Esophagus mucosa (tissue), 1 donor: ENCODE measurements at regions not wholly inside any gene's neighbourhood (a gene's known extent, or its start where the extent isn't known, plus 50 kb on each side); places are given as distances from the start of the nearest gene placed in this dataset.

Experiments
- ATAC-seq: fragments of 200-7000 bp; cut with Tn5 transposase; one replicate; pipeline ENCODE4 v1.9.1; 2020
- donor health status: DM: yes; HTN: yes; CAD: no.

DNA sequence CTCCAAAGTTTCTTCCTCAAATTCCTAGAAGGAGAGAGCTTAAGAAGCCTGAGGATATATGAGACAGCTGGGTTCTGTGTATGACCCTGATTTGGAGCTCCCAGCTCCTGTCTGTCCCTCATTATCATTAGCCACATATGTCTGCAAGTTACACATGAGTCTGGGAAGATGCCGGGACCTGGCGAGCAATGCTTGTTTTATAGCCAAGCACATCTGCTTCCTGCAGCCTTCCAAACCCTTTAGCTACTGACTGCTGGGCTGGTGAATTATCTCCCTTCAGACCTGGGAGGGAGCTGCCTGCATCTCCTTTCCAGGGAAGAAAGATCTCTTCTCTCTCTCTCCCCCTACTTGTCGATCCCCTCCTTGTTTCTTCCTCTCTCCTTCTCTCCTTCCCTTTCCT lies 556.7 kb upstream of the BOD1L1 start:
- ATAC-seq: no peak

GRCh38 chr4:14184767-14185166 lies 557.2 kb upstream of the BOD1L1 start:
- ATAC-seq: no peak

- no peak for ATAC-seq
Measured at GRCh38 chr4:14188214-14188613, 560.7 kb upstream of the BOD1L1 start.

DNA sequence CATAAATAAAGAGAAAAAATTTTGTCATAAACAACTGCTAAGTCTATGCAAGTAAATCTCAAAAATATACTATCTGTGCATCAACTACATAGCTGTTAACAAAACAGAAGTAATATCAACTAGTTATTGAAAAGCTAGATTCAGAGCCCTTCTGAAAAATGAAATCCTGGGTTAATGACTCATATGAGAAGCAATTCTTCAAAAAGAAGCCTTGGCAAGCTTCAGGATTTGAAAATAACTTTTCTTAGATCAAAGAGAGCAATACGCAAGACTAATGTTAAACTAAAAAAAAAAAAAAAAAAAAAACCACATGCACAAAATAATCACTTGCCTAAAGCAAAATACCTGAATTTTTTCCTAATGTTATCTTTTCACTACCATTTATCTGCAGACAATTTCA lies 566.1 kb upstream of the BOD1L1 start:
- ATAC-seq: no peak

DNA sequence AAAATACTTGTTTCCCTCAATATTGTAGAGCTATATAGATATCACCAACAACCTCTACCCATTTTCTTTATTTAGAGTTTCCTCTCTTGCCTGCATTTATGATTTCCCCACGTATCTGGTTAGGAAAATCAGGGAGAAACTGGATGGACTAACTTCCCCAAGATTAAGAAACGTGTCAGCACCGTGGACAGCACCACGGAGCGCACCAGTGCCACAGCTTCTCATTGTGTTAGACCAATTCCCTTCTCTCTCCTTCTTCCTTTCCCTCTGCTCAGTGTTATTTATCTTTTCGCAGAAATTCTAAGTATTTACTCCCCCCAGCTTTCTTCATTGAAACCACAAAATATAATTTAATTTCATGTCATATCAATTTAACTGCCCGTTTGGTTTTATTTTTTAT lies 568.6 kb upstream of the BOD1L1 start:
- ATAC-seq: peak; percentile 49

DNA sequence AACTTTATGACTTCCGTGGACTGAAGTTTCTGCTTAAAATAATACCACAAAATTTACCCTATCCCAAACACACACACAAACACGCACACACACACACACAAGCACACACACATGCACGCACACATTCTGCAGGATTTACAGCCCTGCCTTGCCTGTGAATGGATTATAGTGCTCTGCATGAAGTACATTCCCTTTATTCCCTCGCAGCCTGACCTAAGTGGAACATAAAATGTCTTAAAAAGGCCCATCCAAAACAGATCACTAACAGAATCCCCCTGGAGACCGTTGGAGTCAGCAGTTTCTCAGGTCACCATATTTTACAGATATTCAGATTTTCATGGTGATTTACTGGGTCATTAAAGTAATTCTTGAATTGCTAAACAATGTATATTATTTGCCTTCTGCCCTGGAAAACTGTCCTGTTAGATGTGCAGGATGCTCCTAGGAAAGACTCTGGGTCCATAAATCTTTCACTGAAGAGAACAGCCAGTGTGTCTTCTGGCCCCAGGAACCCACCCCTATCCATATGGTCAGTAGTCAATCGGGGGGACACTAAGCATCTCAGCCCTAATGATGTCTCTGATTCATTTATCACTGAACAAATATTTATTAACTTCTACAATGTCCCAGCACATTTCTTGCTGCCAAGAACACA lies 587.7 kb upstream of the BOD1L1 start:
- ATAC-seq: no peak

DNA sequence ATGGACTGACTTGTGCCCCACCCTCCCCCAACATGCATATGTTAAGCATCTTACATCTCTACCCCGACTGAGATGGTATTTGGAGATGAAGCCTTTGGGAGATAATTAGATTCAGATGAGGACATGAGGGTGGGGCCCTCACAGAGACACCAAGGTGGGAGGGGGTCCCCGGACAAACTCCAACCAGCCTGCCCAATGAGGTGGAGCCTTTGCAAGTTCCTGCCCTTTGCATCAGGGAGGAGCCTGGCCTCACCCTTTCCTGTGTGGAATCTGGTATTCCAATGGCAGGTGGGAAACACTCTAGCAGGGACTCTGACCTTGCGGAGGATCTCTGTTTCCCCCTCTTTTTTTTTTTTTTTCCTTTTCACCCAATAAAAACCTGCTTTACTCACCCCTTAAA lies 589.9 kb upstream of the BOD1L1 start:
- no peak for ATAC-seq

DNA sequence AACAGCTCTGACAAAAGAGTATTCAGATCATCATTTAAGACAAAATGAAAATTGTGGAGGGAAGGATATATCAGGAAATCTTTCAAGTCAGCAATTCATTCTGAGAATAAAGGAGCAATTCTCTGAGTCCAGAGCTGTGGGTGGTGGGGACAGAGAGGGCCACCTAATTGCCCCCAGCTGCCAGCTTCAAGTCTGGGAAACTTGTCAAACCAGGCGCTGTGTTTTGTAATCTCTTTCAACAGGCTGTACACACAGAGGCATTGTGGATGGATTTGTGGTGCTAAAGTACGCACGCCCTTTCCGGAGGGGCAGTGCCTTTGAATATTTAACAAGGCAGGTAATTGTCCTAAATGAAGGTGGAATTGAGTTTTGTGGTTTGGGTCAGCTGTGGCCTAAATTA lies 591.1 kb upstream of the BOD1L1 start:
- no peak for ATAC-seq

GRCh38 chr4:14221176-14221575 lies 593.7 kb upstream of the BOD1L1 start:
- ATAC-seq: no peak

- no peak for ATAC-seq
Measured at GRCh38 chr4:14222377-14223029, 595.0 kb upstream of the BOD1L1 start.

DNA sequence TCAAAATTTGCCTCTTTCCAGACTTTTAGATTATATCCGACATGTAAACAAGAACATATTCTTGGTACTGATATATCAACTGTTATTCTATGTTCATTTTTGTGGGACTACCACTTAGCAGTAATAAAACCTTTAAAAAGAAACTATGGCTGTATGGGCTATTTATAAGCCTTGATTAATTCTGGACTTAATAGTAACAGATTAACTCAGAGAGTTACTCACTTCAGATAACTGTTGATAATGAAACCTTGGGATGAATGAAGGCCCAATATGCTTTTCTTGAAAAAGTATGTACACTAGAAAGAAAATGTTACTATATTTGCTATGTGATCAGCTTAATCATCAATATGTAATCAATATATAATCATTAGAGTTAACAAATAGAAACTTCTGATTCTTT lies 595.9 kb upstream of the BOD1L1 start:
- ATAC-seq: no peak

DNA sequence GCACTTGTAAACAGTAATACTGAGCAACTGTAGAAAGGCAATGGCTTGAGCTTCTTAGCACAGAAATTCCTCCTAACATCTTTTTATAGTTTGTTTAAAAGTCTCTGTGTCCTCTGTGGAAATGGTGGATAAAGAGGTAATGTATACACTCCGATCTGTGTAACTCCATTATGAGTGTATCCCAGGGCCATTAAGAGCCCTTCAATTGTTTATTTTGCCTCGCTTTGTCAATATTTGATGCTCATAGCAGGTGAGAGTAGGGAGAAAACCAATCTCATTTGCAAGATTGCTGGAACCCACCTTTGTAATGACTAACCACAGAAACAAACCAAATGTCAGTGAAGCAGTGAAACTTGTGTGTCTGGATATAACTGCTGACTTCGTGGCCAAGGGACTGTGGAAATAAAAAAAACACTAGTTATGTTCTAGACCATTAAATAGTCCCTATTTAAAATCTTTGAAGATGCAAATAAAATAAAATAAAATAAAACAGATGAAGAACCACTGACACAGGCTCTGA lies 598.2 kb upstream of the BOD1L1 start:
- no peak for ATAC-seq

DNA sequence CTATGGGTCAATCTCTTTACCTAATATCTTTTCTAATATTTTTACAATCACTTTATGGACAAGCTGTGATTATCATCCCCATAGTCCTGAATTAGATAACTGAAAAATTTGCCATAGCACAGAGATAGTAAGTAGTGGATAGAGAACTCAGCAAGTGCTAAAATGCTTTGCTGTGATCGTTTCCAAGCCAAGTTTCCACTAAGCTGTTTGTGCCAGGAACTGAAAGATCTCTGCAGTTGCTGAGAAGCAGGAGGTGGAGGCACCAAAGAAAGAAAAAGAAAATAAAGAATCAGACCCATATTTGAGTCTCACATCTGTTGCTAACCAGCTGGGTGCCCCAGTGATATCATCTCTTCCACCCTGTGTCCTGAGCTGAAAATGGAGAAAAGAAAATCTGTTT lies 605.6 kb upstream of the BOD1L1 start:
- no peak for ATAC-seq

DNA sequence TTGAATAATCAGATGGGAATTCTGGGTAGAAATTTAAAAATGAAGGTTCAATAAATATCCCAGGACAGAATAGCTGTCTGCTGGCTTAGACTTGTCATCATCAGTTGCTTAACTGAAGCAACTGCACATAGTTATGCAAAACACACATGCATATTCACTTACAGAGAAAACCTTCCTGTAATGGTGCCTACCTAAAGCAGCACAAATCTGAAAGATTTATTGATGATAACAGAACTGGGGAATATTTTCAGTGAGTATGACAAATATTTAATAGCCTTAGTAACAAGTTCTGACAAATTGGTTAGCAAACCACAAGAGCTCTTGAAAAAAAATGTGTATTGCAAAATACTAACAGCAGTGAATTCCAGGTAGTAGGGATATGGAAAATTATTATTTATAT lies 606.8 kb upstream of the BOD1L1 start:
- no peak for ATAC-seq

- no peak for ATAC-seq
Measured at GRCh38 chr4:14236359-14236758, 608.8 kb upstream of the BOD1L1 start.

GRCh38 chr4:14237911-14238310 lies 610.4 kb upstream of the BOD1L1 start:
- no peak for ATAC-seq

- no peak for ATAC-seq
Measured at GRCh38 chr4:14241574-14241973, 614.0 kb upstream of the BOD1L1 start.

GRCh38 chr4:14247767-14248166 lies 620.2 kb upstream of the BOD1L1 start:
- no peak for ATAC-seq

DNA sequence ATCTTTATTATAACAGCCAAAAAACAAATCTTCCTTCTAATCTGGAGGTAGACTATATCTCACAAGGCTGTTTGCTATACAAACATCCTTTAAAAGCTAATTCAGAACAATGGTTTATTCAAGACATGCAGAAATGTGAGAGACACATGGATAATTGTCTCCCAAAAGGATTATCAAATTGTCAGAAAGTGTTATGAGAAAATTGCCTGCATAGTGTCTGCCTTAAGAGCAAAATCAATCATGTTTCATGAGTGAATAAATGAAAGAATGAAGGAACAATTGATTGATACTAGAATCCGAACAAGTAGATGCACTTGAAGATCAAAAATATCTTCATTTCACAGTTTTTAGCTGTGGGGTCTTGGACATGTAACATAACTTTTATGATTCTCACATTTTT lies 621.7 kb upstream of the BOD1L1 start:
- ATAC-seq: no peak

- ATAC-seq: peak; percentile 66
Measured at GRCh38 chr4:14254252-14254651, 626.7 kb upstream of the BOD1L1 start.

DNA sequence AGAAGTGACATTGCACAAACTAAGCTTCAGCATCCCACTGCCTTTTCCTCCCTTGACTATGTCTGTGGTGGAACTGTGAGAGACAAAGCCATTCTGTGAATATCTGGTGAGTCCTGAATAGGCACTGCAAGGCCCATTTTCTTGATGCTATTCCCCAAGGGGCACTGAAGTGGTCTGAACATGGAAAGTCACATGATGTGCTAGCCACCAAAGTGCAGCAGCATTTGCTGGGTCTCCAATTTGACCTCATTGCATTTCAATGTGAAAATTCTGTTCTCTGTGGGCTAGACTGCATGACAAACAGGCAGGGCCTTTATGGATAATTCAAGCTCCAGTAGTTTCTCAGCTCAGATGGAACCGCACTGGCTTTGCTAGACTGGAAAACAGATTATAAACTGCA lies 627.4 kb upstream of the BOD1L1 start:
- ATAC-seq: no peak

DNA sequence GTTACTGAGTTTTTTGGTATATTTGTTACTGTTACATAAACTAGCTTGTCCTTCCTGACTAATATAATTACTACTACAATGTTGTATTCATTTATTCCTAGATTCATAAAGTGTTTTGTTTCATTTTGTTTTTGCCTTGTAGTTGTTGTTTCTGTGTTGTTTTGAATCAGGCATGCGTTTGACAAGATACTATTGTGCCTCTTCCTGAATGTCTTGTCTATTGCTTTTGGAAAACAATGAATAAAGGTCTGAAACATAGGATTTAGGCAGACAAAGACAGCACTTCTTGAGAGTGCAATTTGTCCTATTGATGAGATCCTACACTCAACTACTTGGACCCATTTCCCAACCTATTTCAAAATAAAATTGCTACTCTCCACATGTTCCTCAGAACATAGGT lies 630.4 kb upstream of the BOD1L1 start:
- no peak for ATAC-seq

DNA sequence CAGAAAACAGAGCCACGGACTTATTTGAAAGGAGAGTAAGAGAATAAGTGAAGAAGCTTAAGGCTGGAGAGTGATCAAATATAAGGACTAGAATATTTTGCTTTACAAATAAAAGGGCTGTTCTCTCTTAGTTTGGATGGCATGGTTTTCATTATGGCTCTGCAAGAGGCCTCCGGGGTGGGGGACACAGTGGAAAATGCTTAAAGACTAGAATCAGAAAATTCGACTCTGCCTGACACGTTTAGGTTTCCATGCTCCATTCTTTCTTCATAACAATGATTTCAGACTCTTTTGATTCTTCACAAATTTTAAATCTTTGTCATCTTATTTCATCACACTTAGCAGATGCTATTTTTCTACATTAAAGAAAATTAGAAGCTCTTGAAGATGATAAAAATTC lies 632.4 kb upstream of the BOD1L1 start:
- ATAC-seq: no peak

DNA sequence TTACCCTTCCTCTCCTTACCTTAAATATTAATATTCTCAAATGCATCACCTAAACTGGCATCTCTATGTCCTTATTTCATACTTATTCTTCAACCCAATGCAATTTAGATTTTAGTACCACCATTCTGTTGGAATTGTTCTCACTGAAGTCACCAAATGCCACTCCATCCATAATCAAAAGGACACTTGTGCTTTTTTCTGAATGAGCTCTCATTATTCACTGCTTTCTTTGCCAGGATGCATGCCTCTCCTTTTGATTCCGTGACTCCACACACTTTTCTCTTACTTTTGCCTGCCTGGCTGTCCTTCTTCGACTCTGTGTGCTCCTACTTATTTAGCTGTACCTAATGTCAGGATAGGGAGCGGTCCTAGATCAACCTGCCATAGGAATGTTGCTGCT lies 633.1 kb upstream of the BOD1L1 start:
- no peak for ATAC-seq

- no peak for ATAC-seq
Measured at GRCh38 chr4:14262221-14262620, 634.7 kb upstream of the BOD1L1 start.
